ENCODE measurements at regions not wholly inside any gene's neighbourhood (a gene's known extent, or its start where the extent isn't known, plus 50 kb on each side); places are given as distances from the start of the nearest gene placed in this dataset.
A peak's percentile ranks its signal among the peaks of the same experiment; 100 is the strongest.

GRCh38 chr2:158034198-158034866 lies 67.3 kb upstream of the UPP2 start:
- DNase-seq (peak; percentile 50 to 87 (median 74)), ATAC-seq (ENCODE audit: insufficient read depth, low FRiP score) (peak; percentile 70)
- peak; percentile 32 for TF ChIP-seq CTCF (IDR thresholded peaks at IDR 0.05; ENCODE audit: control extremely low read depth, extremely low read depth)
- Histone ChIP-seq H3K9me3 (ENCODE audit: control insufficient read depth in 4 of 4, insufficient read depth in 3 of 4, low read length in 3 of 4) (no peaks in the 10 kb centered on the region), H3K36me3 (ENCODE audit: control insufficient read depth in 4 of 4, insufficient read depth in 4 of 4, low read length in 4 of 4) (no peaks in the 10 kb centered on the region), H3K4me1 (ENCODE audit: control insufficient read depth in 5 of 5, insufficient read depth in 5 of 5, low read length in 5 of 5) (peaks cover 0 to 7% (median 0%) of the 10 kb centered on the region in 5 donors), H3K9ac (ENCODE audit: insufficient read depth in 1 of 2, low read length in 2 of 2) (no peak overlapping the region), H3K27me3 (ENCODE audit: control insufficient read depth in 3 of 3, insufficient read depth in 3 of 3, low read length in 2 of 3) (no peaks in the 10 kb centered on the region), H3K27ac (ENCODE audit: low read depth in 1 of 2, low read length in 1 of 2) (no peak overlapping the region), H3K4me3 (no peak overlapping the region)
- 26 to 31% methylated on average over 7 of the region's 7 CpGs for WGBS, 2 donors

- H3K36me3 ChIP-seq (ENCODE audit: control insufficient read depth in 4 of 4, insufficient read depth in 4 of 4, low read length in 4 of 4) = no peaks in the 10 kb centered on the region
Measured at GRCh38 chr2:158031371-158031770, 70.3 kb upstream of the UPP2 start.

GRCh38 chr2:158025255-158025996 lies 76.2 kb upstream of the UPP2 start:
- Histone ChIP-seq H3K9ac (ENCODE audit: insufficient read depth in 1 of 2, low read length in 2 of 2) (no peak overlapping the region), H3K4me3 (no peak overlapping the region), H3K4me1 (ENCODE audit: control insufficient read depth in 5 of 5, insufficient read depth in 5 of 5, low read length in 5 of 5) (no peaks in the 10 kb centered on the region), H3K27ac (ENCODE audit: low read depth in 1 of 2, low read length in 1 of 2) (no peak overlapping the region), H3K36me3 (ENCODE audit: control insufficient read depth in 4 of 4, insufficient read depth in 4 of 4, low read length in 4 of 4) (no peaks in the 10 kb centered on the region), H3K9me3 (ENCODE audit: control insufficient read depth in 4 of 4, insufficient read depth in 3 of 4, low read length in 3 of 4) (no peaks in the 10 kb centered on the region), H3K27me3 (ENCODE audit: control insufficient read depth in 3 of 3, insufficient read depth in 3 of 3, low read length in 2 of 3) (no peaks in the 10 kb centered on the region)
- ATAC-seq (ENCODE audit: insufficient read depth, low FRiP score) (no peak), DNase-seq (peak in 1 of 3 donors; percentile 37)
- no peak for TF ChIP-seq CTCF (IDR thresholded peaks at IDR 0.05; ENCODE audit: control extremely low read depth, extremely low read depth)
- WGBS, 2 donors = 75 to 86% methylated on average over 11 of the region's 11 CpGs

More at GRCh38 chr2:158031371-158031770, 70.3 kb upstream of the UPP2 start:
- H3K4me1 ChIP-seq (ENCODE audit: control insufficient read depth in 5 of 5, insufficient read depth in 5 of 5, low read length in 5 of 5) = peaks cover 0 to 7% (median 0%) of the 10 kb centered on the region in 5 donors
- WGBS, 2 donors = 77 to 90% methylated on average over 4 of the region's 4 CpGs
- no peak for TF ChIP-seq CTCF (IDR thresholded peaks at IDR 0.05; ENCODE audit: control extremely low read depth, extremely low read depth)
- no peak for DNase-seq
- no peaks in the 10 kb centered on the region for H3K9me3 ChIP-seq (ENCODE audit: control insufficient read depth in 4 of 4, insufficient read depth in 3 of 4, low read length in 3 of 4)
- H3K4me3 ChIP-seq = no peak overlapping the region
- no peak overlapping the region for H3K9ac ChIP-seq (ENCODE audit: insufficient read depth in 1 of 2, low read length in 2 of 2)
- no peaks in the 10 kb centered on the region for H3K27me3 ChIP-seq (ENCODE audit: control insufficient read depth in 3 of 3, insufficient read depth in 3 of 3, low read length in 2 of 3)
- ATAC-seq (ENCODE audit: insufficient read depth, low FRiP score) = no peak
- H3K27ac ChIP-seq (ENCODE audit: low read depth in 1 of 2, low read length in 1 of 2) = no peak overlapping the region
